Sigmoid colon (tissue), 6 donors: ENCODE measurements at regions not wholly inside any gene's neighbourhood (a gene's known extent, or its start where the extent isn't known, plus 50 kb on each side); places are given as distances from the start of the nearest gene placed in this dataset.

Source experiments
- DNase-seq: peaks from one replicate; pipeline ENCODE4 v3.0.0-alpha.2; 2019
- H3K27ac ChIP-seq, 4 donors: fragments of 200-600 bp; sonication (generic); one replicate each; pipeline ENCODE4 v1.5.1; 2016 to 2019; ENCODE audit warnings: mild to moderate bottlenecking in 1 of 4
- H3K27me3 ChIP-seq, 3 donors: fragments of 200-600 bp; sonication (generic); one replicate each; pipeline ENCODE4 v1.5.1; 2019; ENCODE audit warnings: mild to moderate bottlenecking in 1 of 3
- H3K36me3 ChIP-seq, 4 donors: fragments of 200-600 bp; sonication (generic); one replicate each; pipeline ENCODE4 v1.5.1; 2016 to 2019
- H3K4me1 ChIP-seq, 4 donors: fragments of 200-600 bp; sonication (generic); one replicate each; pipeline ENCODE4 v1.5.1; 2017 to 2019
- H3K4me3 ChIP-seq, 4 donors: fragments of 200-600 bp; sonication (generic); one replicate each; pipeline ENCODE4 v1.5.1; 2017 to 2019; ENCODE audit warnings: mild to moderate bottlenecking in 2 of 4, moderate library complexity in 1 of 4
- H3K9me3 ChIP-seq, 4 donors: fragments of 200-600 bp in 3 of 4; sonication (generic) in 3 of 4; one replicate each; pipeline versions ENCODE4 v1.5.1 to v1.6.1; 2013 to 2019
- CTCF ChIP-seq, 4 experiments: fragments of 450-650 bp in 3 of 4; fragments of 200-600 bp in 1 of 4; IDR thresholded peaks; one replicate each; pipeline ENCODE4 v1.5.1; 2016 to 2019; ENCODE audit warnings: antibody characterized with exemption in 4 of 4, mild to moderate bottlenecking in 3 of 4, moderate library complexity in 2 of 4
- EP300 ChIP-seq, 4 donors: sonication (generic); formaldehyde crosslinking; IDR thresholded peaks; one replicate each; pipeline ENCODE4 v1.6.1; 2017; ENCODE audit warnings: antibody characterized with exemption in 4 of 4
- POLR2A ChIP-seq, 2 donors: fragments of 450-650 bp; IDR thresholded peaks; one replicate each; pipeline ENCODE4 v1.6.1; 2016; ENCODE audit warnings: antibody characterized with exemption in 2 of 2, mild to moderate bottlenecking in 2 of 2, moderate library complexity in 2 of 2
- POLR2AphosphoS5 ChIP-seq, 4 donors: sonication (generic); formaldehyde crosslinking; IDR thresholded peaks; one replicate each; pipeline ENCODE4 v1.6.1; 2017; ENCODE audit warnings: antibody characterized with exemption in 4 of 4
- WGBS, 2 donors: extraction: QIAGEN DNeasy Blood & Tissue Kit; methylation state at CpG; one replicate each; pipeline ENCODE4 v1.1.7; 2013; 5-methylcytosine and 5-hydroxymethylcytosine counted together
- intact Hi-C: fragments of 100-400 bp; cut with DNase I; formaldehyde crosslinking; loops from one replicate; pipeline ENCODE4 v1.15.1; 2023
- donor health status: healthy with polysubstance abuse.
- donor health status: healthy.

- Histone ChIP-seq H3K36me3 (no peaks in the 10 kb centered on the region), H3K4me3 (no peak overlapping the region), H3K9me3 (no peaks in the 10 kb centered on the region), H3K27me3 (no peaks in the 10 kb centered on the region), H3K27ac (no peak overlapping the region), H3K4me1 (peaks cover 3 to 31% (median 29%) of the 10 kb centered on the region in 4 donors)
- intact Hi-C loops, result loop anchor here (5.0 to 10.0 kb wide), 2 partner anchors 75 to 197 kb away; no protein-coding TSS in a partner anchor
- TF ChIP-seq EP300 (IDR thresholded peaks at IDR 0.05) (no peak), CTCF (IDR thresholded peaks at IDR 0.05) (no peak), POLR2A (IDR thresholded peaks at IDR 0.05) (no peak), POLR2AphosphoS5 (IDR thresholded peaks at IDR 0.05) (no peak)
- 82 to 83% methylated on average over 3 of the region's 3 CpGs for WGBS, 2 donors
- DNase-seq, result no peak
Observed at GRCh38 chr11:112367461-112367860, 106.8 kb upstream of the PLET1 start.

DNA sequence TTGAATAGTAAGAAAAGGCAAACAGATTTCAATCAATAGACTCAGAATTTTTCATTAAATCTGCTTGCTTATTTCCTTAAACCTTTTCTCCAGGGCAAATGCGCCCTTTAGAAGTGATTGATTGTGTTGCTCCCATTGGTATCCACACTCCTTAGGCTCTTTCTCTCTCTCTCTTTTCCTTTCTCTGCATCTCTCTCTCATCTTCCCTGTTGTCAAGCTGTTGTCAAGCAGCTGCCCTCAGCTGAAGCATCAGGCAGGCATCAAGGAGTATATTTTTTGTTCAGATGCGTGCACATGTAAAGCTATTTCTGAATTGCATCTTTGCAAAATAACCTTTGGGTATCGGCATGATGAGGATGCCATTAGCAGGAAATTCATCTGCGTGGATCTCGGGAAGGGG lies 107.2 kb upstream of the PLET1 start:
- Histone ChIP-seq H3K36me3 (no peaks in the 10 kb centered on the region), H3K9me3 (no peaks in the 10 kb centered on the region), H3K27me3 (no peaks in the 10 kb centered on the region), H3K27ac (no peak overlapping the region), H3K4me1 (peaks cover 3 to 31% (median 29%) of the 10 kb centered on the region in 4 donors), H3K4me3 (no peak overlapping the region)
- 92 to 97% methylated on average over 5 of the region's 5 CpGs for WGBS, 2 donors
- intact Hi-C loops, result loop anchor here (5.0 to 10.0 kb wide), 2 partner anchors 76 to 197 kb away; no protein-coding TSS in a partner anchor
- TF ChIP-seq POLR2A (IDR thresholded peaks at IDR 0.05) (no peak), EP300 (IDR thresholded peaks at IDR 0.05) (no peak), POLR2AphosphoS5 (IDR thresholded peaks at IDR 0.05) (no peak), CTCF (IDR thresholded peaks at IDR 0.05) (no peak)
- DNase-seq, result no peak

GRCh38 chr11:112368381-112368780 lies 107.7 kb upstream of the PLET1 start:
- TF ChIP-seq POLR2A (IDR thresholded peaks at IDR 0.05) (no peak), EP300 (IDR thresholded peaks at IDR 0.05) (no peak), POLR2AphosphoS5 (IDR thresholded peaks at IDR 0.05) (no peak), CTCF (IDR thresholded peaks at IDR 0.05) (no peak)
- DNase-seq, result no peak
- no peaks in the 10 kb centered on the region for H3K9me3 ChIP-seq
- no peak overlapping the region for H3K27ac ChIP-seq
- intact Hi-C loops, result loop anchor here (5.0 to 10.0 kb wide), 2 partner anchors 76 to 196 kb away; no protein-coding TSS in a partner anchor
- no peaks in the 10 kb centered on the region for H3K36me3 ChIP-seq
- no peaks in the 10 kb centered on the region for H3K27me3 ChIP-seq
- peaks cover 3 to 31% (median 29%) of the 10 kb centered on the region in 4 donors for H3K4me1 ChIP-seq
- no peak overlapping the region for H3K4me3 ChIP-seq
- WGBS, 2 donors, result 84 to 87% methylated on average over 1 of the region's 1 CpG

- Histone ChIP-seq H3K27me3 (no peaks in the 10 kb centered on the region), H3K4me3 (no peak overlapping the region), H3K9me3 (no peaks in the 10 kb centered on the region), H3K36me3 (no peaks in the 10 kb centered on the region), H3K4me1 (peaks cover 0 to 23% (median 19%) of the 10 kb centered on the region in 4 donors), H3K27ac (no peak overlapping the region)
- WGBS, 2 donors, result 23 to 79% methylated on average over 1 of the region's 1 CpG
- TF ChIP-seq POLR2AphosphoS5 (IDR thresholded peaks at IDR 0.05) (no peak), EP300 (IDR thresholded peaks at IDR 0.05) (no peak)
- no peak for DNase-seq
- intact Hi-C loops, result loop anchor here (5.0 to 10.0 kb wide), 2 partner anchors 77 to 195 kb away; no protein-coding TSS in a partner anchor
Observed at GRCh38 chr11:112369374-112369773, 108.7 kb upstream of the PLET1 start.

DNA sequence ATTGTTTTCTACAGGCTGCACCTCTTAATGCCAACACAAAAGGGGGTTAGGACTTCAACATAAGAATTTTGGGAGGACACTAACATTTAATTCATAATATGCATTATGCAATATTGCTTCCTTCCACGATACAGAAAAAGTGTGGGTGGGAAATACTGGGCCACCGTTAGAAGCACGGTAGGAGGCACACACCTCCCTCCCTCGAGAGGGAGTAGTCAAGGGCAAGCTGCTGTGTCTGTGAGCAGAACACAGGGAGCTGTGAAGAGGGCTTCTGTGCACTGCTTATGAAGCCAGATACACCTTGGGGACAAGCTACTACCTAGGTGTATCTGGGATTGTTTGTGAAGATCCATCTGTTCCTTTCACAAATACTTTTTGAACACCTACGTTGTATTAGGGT lies 109.3 kb upstream of the PLET1 start:
- H3K4me3 ChIP-seq, result no peak overlapping the region
- H3K27me3 ChIP-seq, result no peaks in the 10 kb centered on the region
- intact Hi-C loops, result loop anchor here (5.0 to 10.0 kb wide), 2 partner anchors 78 to 195 kb away; no protein-coding TSS in a partner anchor
- H3K4me1 ChIP-seq, result peaks cover 0 to 17% (median 14%) of the 10 kb centered on the region in 4 donors
- WGBS, 2 donors, result 85 to 87% methylated on average over 5 of the region's 5 CpGs
- DNase-seq, result no peak
- TF ChIP-seq POLR2AphosphoS5 (IDR thresholded peaks at IDR 0.05) (no peak), EP300 (IDR thresholded peaks at IDR 0.05) (no peak), POLR2A (IDR thresholded peaks at IDR 0.05) (no peak), CTCF (IDR thresholded peaks at IDR 0.05) (no peak)
- H3K27ac ChIP-seq, result no peak overlapping the region
- no peaks in the 10 kb centered on the region for H3K9me3 ChIP-seq
- H3K36me3 ChIP-seq, result no peaks in the 10 kb centered on the region
